A673 (cell line): ENCODE measurements at regions not wholly inside any gene's neighbourhood (a gene's known extent, or its start where the extent isn't known, plus 50 kb on each side); places are given as distances from the start of the nearest gene placed in this dataset.

Experiments used
- BruUV-seq: library from RNA; stranded (reverse); fragments of 400-500 nt; replicated peaks from 2 replicates; lab custom pipeline; 2021; lab: Mats Ljungman, UMichigan
- CTCF ChIA-PET: fragments of 300-600 bp; sonication (Branson Sonifier 250); formaldehyde crosslinking; loops from one replicate; lab custom pipeline; 2022; ENCODE audit warnings: antibody characterized with exemption; lab: Charles Lee
- POLR2A ChIA-PET: fragments of 300-600 bp; sonication (Branson Sonifier 250); formaldehyde crosslinking; loops from one replicate; lab custom pipeline; 2022; ENCODE audit warnings: antibody characterized with exemption; ENCODE audit not compliant: low non-redundant PET; lab: Charles Lee
- DNase-seq: peaks from one replicate; pipeline ENCODE4 v3.0.0-alpha.2; 2015; ENCODE audit warnings: low spot score
- H3K27ac ChIP-seq: fragments of 200-600 bp; sonication (generic); 2 replicates; pipeline ENCODE4 v1.5.1; 2016; ENCODE audit warnings: mixed run types, low read depth, mild to moderate bottlenecking, mixed read lengths, antibody characterized with exemption, low read length; ENCODE audit not compliant: poor library complexity, severe bottlenecking
- H3K27me3 ChIP-seq: fragments of 200-600 bp; sonication (generic); replicated peaks from 2 replicates; pipeline ENCODE4 v1.6.1; 2017; ENCODE audit warnings: mixed run types, low read depth, mild to moderate bottlenecking, mixed read lengths, antibody characterized with exemption, low read length; ENCODE audit not compliant: insufficient read depth, poor library complexity
- H3K36me3 ChIP-seq: fragments of 200-600 bp; sonication (generic); 2 replicates; pipeline ENCODE4 v1.6.1; 2016; ENCODE audit warnings: mixed run types, mild to moderate bottlenecking, mixed read lengths, antibody characterized with exemption, low read length; ENCODE audit not compliant: insufficient read depth, poor library complexity, severe bottlenecking
- H3K4me1 ChIP-seq: fragments of 200-600 bp; sonication (generic); 2 replicates; pipeline ENCODE4 v1.6.1; 2017; ENCODE audit warnings: mixed run types, mild to moderate bottlenecking, mixed read lengths, antibody characterized with exemption, low read length; ENCODE audit not compliant: insufficient read depth, poor library complexity, severe bottlenecking
- H3K4me3 ChIP-seq: fragments of 200-600 bp; sonication (generic); 2 replicates; pipeline ENCODE4 v1.5.1; 2016; ENCODE audit warnings: low read depth, mixed run types, mild to moderate bottlenecking, mixed read lengths, low read length; ENCODE audit not compliant: poor library complexity, severe bottlenecking
- H3K9me3 ChIP-seq: fragments of 200-600 bp; sonication (generic); 2 replicates; pipeline ENCODE4 v1.6.1; 2016; ENCODE audit warnings: mixed run types, low read depth, mild to moderate bottlenecking, mixed read lengths, antibody characterized with exemption, low read length; ENCODE audit not compliant: poor library complexity, severe bottlenecking
- EZH2 ChIP-seq: fragments of 200-600 bp; sonication (generic); IDR thresholded peaks from 2 replicates; pipeline ENCODE4 v1.6.1; 2017; ENCODE audit warnings: borderline replicate concordance, low read depth, mild to moderate bottlenecking, mixed read lengths, antibody characterized with exemption, low read length; ENCODE audit not compliant: poor library complexity, severe bottlenecking
- intact Hi-C: fragments of 100-400 bp; cut with micrococcal nuclease; formaldehyde crosslinking; loops from one replicate; pipeline ENCODE4 v1.10.0; 2022; ENCODE audit not compliant: unreplicated experiment
- TF ChIP-seq, protein P1 (sequence below): fragments of 300-800, 200-600 bp; sonication (generic); conservative IDR thresholded peaks from 2 replicates; pipeline ENCODE4 v1.5.1; 2017; ENCODE audit warnings: low read depth, mild to moderate bottlenecking, antibody characterized with exemption, low read length, moderate library complexity, mixed read lengths

DNA sequence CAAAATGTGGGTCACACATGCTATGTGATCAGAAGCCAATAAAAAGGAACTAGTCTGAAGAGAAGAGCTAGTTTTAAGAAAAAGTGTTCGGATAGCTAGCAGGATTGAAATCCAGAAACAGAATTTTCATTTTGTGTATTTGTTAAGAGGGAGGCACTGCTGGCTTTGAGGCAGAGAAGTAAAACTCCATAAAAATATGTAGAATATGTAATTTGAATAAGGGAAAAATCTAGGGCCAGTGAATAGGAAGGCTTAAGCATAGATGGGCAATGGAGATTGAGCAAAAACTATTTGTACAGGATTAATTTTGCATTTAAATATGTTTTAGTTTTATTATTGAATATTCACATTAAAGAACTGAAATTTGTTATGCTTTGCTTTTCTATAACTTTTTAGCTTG is 399.9 kb upstream of the PITX2 start:
- Histone ChIP-seq H3K4me1 (peaks cover 9% of the 10 kb centered on the region), H3K36me3 (no peaks in the 10 kb centered on the region), H3K27me3 (peaks cover 51% of the 10 kb centered on the region), H3K4me3 (no peak overlapping the region), H3K9me3 (no peaks in the 10 kb centered on the region), H3K27ac (no peak overlapping the region)
- no peak for DNase-seq
- BruUV-seq: no TSS peak
- POLR2A ChIA-PET: interaction anchor here (0.6 to 0.7 kb wide), 2 partner anchors 452 to 1107 kb away, joined by 3 read pairs; no protein-coding TSS in a partner anchor
- no peak for TF ChIP-seq EZH2
- TF ChIP-seq, protein P1, sequence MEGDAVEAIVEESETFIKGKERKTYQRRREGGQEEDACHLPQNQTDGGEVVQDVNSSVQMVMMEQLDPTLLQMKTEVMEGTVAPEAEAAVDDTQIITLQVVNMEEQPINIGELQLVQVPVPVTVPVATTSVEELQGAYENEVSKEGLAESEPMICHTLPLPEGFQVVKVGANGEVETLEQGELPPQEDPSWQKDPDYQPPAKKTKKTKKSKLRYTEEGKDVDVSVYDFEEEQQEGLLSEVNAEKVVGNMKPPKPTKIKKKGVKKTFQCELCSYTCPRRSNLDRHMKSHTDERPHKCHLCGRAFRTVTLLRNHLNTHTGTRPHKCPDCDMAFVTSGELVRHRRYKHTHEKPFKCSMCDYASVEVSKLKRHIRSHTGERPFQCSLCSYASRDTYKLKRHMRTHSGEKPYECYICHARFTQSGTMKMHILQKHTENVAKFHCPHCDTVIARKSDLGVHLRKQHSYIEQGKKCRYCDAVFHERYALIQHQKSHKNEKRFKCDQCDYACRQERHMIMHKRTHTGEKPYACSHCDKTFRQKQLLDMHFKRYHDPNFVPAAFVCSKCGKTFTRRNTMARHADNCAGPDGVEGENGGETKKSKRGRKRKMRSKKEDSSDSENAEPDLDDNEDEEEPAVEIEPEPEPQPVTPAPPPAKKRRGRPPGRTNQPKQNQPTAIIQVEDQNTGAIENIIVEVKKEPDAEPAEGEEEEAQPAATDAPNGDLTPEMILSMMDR: no peak
- CTCF ChIA-PET: no interaction called here
- intact Hi-C loops: no loop called here

DNA sequence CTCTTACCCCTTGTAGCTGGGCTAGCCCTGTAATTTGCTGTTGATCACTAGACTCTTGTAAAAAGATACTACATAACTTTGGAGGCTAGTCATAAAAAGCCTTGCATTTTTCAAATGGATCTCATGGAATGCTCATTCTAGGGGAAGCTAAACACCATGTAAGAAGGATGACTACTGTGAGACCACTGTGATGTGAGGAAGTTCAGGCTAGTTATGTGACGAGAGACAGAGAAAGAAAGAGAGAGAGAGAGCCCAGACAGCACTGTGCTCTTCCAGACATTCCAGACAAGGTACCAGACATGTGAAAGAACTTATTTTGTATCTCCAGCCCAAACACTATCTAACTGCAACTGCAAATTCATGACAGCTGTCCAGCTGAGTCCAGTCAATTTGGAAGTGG is 404.6 kb upstream of the PITX2 start:
- H3K27me3 ChIP-seq: peaks cover 20% of the 10 kb centered on the region
- no peak overlapping the region for H3K4me3 ChIP-seq
- no peaks in the 10 kb centered on the region for H3K9me3 ChIP-seq
- TF ChIP-seq, protein P1: no peak
- TF ChIP-seq EZH2: no peak
- intact Hi-C loops: no loop called here
- no peaks in the 10 kb centered on the region for H3K36me3 ChIP-seq
- H3K4me1 ChIP-seq: no peaks in the 10 kb centered on the region
- ChIA-PET POLR2A (no interaction called here), CTCF (no interaction called here)
- no TSS peak for BruUV-seq
- no peak overlapping the region for H3K27ac ChIP-seq
- no peak for DNase-seq

GRCh38 chr4:111028795-111029194 is 405.9 kb upstream of the PITX2 start:
- no peak for DNase-seq
- Histone ChIP-seq H3K27ac (no peak overlapping the region), H3K9me3 (no peaks in the 10 kb centered on the region), H3K27me3 (peaks cover 8% of the 10 kb centered on the region), H3K4me3 (no peak overlapping the region), H3K4me1 (no peaks in the 10 kb centered on the region), H3K36me3 (no peaks in the 10 kb centered on the region)
- ChIA-PET CTCF (no interaction called here), POLR2A (no interaction called here)
- TF ChIP-seq EZH2: no peak
- TF ChIP-seq, protein P1: no peak
- intact Hi-C loops: no loop called here
- no TSS peak for BruUV-seq
